ENCODE measurements at regions not wholly inside any gene's neighbourhood (a gene's known extent, or its start where the extent isn't known, plus 50 kb on each side); places are given as distances from the start of the nearest gene placed in this dataset.

DNA sequence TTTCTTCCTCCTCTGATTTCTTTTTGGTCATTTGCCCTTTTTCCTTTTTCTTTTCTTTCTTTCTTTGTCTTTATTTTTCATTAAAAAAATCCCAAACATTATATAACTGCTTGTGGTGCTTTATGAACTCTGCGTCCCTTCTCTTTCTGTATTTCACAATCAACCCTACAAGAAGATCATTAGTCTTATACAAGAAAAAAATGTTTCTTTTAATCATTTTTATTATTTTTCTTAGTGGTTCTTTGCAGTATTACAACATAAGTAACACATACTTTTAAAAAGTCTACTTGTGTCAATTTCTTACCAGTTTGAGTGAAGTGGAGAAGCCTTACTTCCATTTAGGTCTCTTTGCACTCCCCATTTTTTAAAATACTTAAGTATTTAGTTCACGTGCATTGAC lies 212.7 kb upstream of the SMC2 start (continued):
- no peak for TF ChIP-seq GLIS1 (tag by site-specific recombination; IDR thresholded peaks at IDR 0.05)
- no peak for TF ChIP-seq HOXD13 (CRISPR knock-in tag; IDR thresholded peaks at IDR 0.05; ENCODE audit: borderline replicate concordance)
- no peak for TF ChIP-seq KLF9 (tag by site-specific recombination; IDR thresholded peaks at IDR 0.05; ENCODE audit: low read depth)
- no peak for TF ChIP-seq ZNF510 (tag by site-specific recombination; IDR thresholded peaks at IDR 0.05; ENCODE audit: insufficient replicate concordance)
- no peak for TF ChIP-seq KLF8 (tag by site-specific recombination; IDR thresholded peaks at IDR 0.05)
- TF ChIP-seq ZNF404 (tag by site-specific recombination; IDR thresholded peaks at IDR 0.05), result no peak
- TF ChIP-seq ZNF335 (tag by site-specific recombination; conservative IDR thresholded peaks at IDR 0.05), result no peak
- no peak for TF ChIP-seq GLI2 (tag by site-specific recombination; IDR thresholded peaks at IDR 0.05; ENCODE audit: borderline replicate concordance, low read depth)
- no peak for TF ChIP-seq ZSCAN23 (tag by site-specific recombination; IDR thresholded peaks at IDR 0.05)
- TF ChIP-seq ZEB2 (tag by site-specific recombination; IDR thresholded peaks at IDR 0.05), result no peak
- no peak for TF ChIP-seq ZFP37 (tag by site-specific recombination; IDR thresholded peaks at IDR 0.05)

DNA sequence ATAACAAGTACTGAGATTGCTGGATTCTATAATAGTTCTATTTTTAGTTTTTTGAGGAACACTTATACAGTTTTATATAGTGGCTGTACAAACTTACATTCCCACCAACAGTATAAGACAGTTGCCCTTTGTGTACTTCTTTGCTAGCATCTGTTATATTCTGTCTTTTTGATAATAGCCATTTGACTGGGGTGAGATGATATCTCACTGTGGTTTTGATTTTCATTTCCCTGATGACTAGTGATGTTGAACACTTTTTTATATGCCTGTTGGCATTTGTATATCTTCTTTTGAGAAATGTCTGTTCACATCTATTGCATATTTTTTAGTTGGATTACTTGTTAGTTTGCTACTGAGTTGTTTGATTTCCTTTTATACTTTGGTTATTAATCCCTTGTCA lies 204.1 kb upstream of the SMC2 start:
- no peaks in the 10 kb centered on the region for H3K4me1 ChIP-seq (ENCODE audit: control insufficient read depth, insufficient read depth, low read length)
- H3K36me3 ChIP-seq (ENCODE audit: control insufficient read depth in 2 of 2, insufficient read depth in 1 of 2, low read length in 2 of 2), result no peaks in the 10 kb centered on the region
- no peaks in the 10 kb centered on the region for H3K9me3 ChIP-seq (ENCODE audit: control insufficient read depth, insufficient read depth, low read depth, low read length)
- no peak overlapping the region for H3K27ac ChIP-seq (ENCODE audit: extremely low read depth, low read depth, low read length)
- no peak overlapping the region for H3K4me3 ChIP-seq (ENCODE audit: low read depth, low read length)
- TF ChIP-seq ZNF600 (tag by site-specific recombination; IDR thresholded peaks at IDR 0.05), result no peak
- POLR2A ChIA-PET, result no interaction called here
- CTCF ChIA-PET, result interaction anchor here (0.7 kb wide), 1 partner anchor 10 kb away, joined by 3 read pairs; no protein-coding TSS in a partner anchor

- Histone ChIP-seq H3K36me3 (ENCODE audit: control insufficient read depth in 2 of 2, insufficient read depth in 1 of 2, low read length in 2 of 2) (no peaks in the 10 kb centered on the region), H3K4me1 (ENCODE audit: control insufficient read depth, insufficient read depth, low read length) (no peaks in the 10 kb centered on the region), H3K27ac (ENCODE audit: extremely low read depth, low read depth, low read length) (no peak overlapping the region), H3K4me3 (ENCODE audit: low read depth, low read length) (no peak overlapping the region), H3K9me3 (ENCODE audit: control insufficient read depth, insufficient read depth, low read depth, low read length) (no peaks in the 10 kb centered on the region)
- TF ChIP-seq ZBTB10 (tag by site-specific recombination; IDR thresholded peaks at IDR 0.05) (no peak), ZEB2 (tag by site-specific recombination; IDR thresholded peaks at IDR 0.05) (no peak), ZNF596 (tag by site-specific recombination; IDR thresholded peaks at IDR 0.05) (no peak), ZNF785 (tag by site-specific recombination; IDR thresholded peaks at IDR 0.05) (no peak), ZNF10 (tag by site-specific recombination; IDR thresholded peaks at IDR 0.05) (no peak), ZNF585B (tag by site-specific recombination; IDR thresholded peaks at IDR 0.05) (no peak), ZNF48 (tag by site-specific recombination; IDR thresholded peaks at IDR 0.05) (no peak), ZNF394 (tag by site-specific recombination; IDR thresholded peaks at IDR 0.05; ENCODE audit: borderline replicate concordance) (no peak), KLF8 (tag by site-specific recombination; IDR thresholded peaks at IDR 0.05) (no peak), ZNF362 (tag by site-specific recombination; IDR thresholded peaks at IDR 0.05) (no peak), ZNF155 (tag by site-specific recombination; IDR thresholded peaks at IDR 0.05) (no peak)
- CTCF ChIA-PET, result interaction anchor here (0.7 kb wide), 1 partner anchor 20 kb away, joined by 3 read pairs; no protein-coding TSS in a partner anchor
- POLR2A ChIA-PET, result no interaction called here
These were observed 199.9 kb upstream of the SMC2 start for GRCh38 chr9:103894184-103894583.
